Keratinocyte (primary cell): ENCODE measurements at regions not wholly inside any gene's neighbourhood (a gene's known extent, or its start where the extent isn't known, plus 50 kb on each side); places are given as distances from the start of the nearest gene placed in this dataset.

Source experiments
- DNase-seq: peaks from one replicate; pipeline ENCODE4 v3.0.0-alpha.2; 2011; ENCODE audit warnings: low read depth, missing footprints, low spot score
- FAIRE-seq: peaks from 2 replicates; lab custom pipeline; 2011; peaks lifted over from hg19 to GRCh38; lab: Jason Lieb, UNC
- H2AFZ ChIP-seq: 2 replicates; pipeline ENCODE4 v1.6.0; 2012; ENCODE audit warnings: low read length, control low read depth, inconsistent platforms; ENCODE audit not compliant: control insufficient read depth
- H3K27ac ChIP-seq: 2 replicates; pipeline ENCODE4 v1.5.1; 2011; ENCODE audit warnings: low read length; ENCODE audit not compliant: control insufficient read depth, insufficient read depth
- H3K27me3 ChIP-seq: 3 replicates; pipeline ENCODE4 v1.6.0; 2011; ENCODE audit warnings: low read length; ENCODE audit not compliant: control insufficient read depth, insufficient read depth; ENCODE audit errors: extremely low read depth
- H3K36me3 ChIP-seq, 2 experiments: 2 replicates in 1 of 2; 3 replicates in 1 of 2; pipeline ENCODE4 v1.5.1; 2011; ENCODE audit warnings: low read length in 2 of 2, mild to moderate bottlenecking in 1 of 2; ENCODE audit not compliant: control insufficient read depth in 2 of 2, insufficient read depth in 2 of 2; ENCODE audit errors: extremely low read depth in 1 of 2
- H3K4me1 ChIP-seq: 3 replicates; pipeline ENCODE4 v1.5.1; 2011; ENCODE audit warnings: low read length; ENCODE audit not compliant: control insufficient read depth, insufficient read depth; ENCODE audit errors: extremely low read depth
- H3K4me2 ChIP-seq: 3 replicates; pipeline ENCODE4 v1.6.0; 2011; ENCODE audit warnings: low read depth, low read length; ENCODE audit not compliant: control insufficient read depth, insufficient read depth; ENCODE audit errors: extremely low read depth
- H3K4me3 ChIP-seq, 3 experiments: fragments of 200-600 bp in 1 of 3; sonication (generic) in 1 of 3; 2 replicates in 2 of 3; 3 replicates in 1 of 3; pipeline ENCODE4 v1.5.1; 2011 to 2016; ENCODE audit warnings: low read length in 3 of 3, mild to moderate bottlenecking in 3 of 3, control low read depth in 2 of 3, inconsistent platforms in 1 of 3, low read depth in 1 of 3, mixed read lengths in 1 of 3, mixed run types in 1 of 3, moderate library complexity in 1 of 3; ENCODE audit not compliant: control insufficient read depth in 2 of 3, insufficient read depth in 2 of 3; ENCODE audit errors: extremely low read depth in 1 of 3
- H3K79me2 ChIP-seq: 2 replicates; pipeline ENCODE4 v1.6.0; 2012; ENCODE audit warnings: low read length; ENCODE audit not compliant: control insufficient read depth, insufficient read depth
- H3K9ac ChIP-seq: 3 replicates; pipeline ENCODE4 v1.6.0; 2011; ENCODE audit warnings: low read length; ENCODE audit not compliant: control insufficient read depth, insufficient read depth; ENCODE audit errors: extremely low read depth
- H3K9me1 ChIP-seq: 3 replicates; pipeline ENCODE4 v1.6.0; 2011; ENCODE audit warnings: low read length; ENCODE audit not compliant: control insufficient read depth, insufficient read depth; ENCODE audit errors: extremely low read depth
- H3K9me3 ChIP-seq: 2 replicates; pipeline ENCODE4 v1.5.1; 2012; ENCODE audit warnings: low read depth, low read length; ENCODE audit not compliant: control insufficient read depth
- H4K20me1 ChIP-seq: 3 replicates; pipeline ENCODE4 v1.6.0; 2011; ENCODE audit warnings: low read length; ENCODE audit not compliant: control insufficient read depth, insufficient read depth; ENCODE audit errors: extremely low read depth
- CTCF ChIP-seq, 3 experiments: IDR thresholded peaks in 1 of 3; conservative IDR thresholded peaks in 1 of 3; optimal IDR thresholded peaks in 1 of 3; 2 replicates in 2 of 3; 3 replicates in 1 of 3; pipeline versions ENCODE3 to v1.5.1; 2011; ENCODE audit warnings: low read length in 3 of 3, mild to moderate bottlenecking in 3 of 3, moderate library complexity in 2 of 3, control low read depth in 1 of 3, inconsistent platforms in 1 of 3; ENCODE audit not compliant: insufficient read depth in 2 of 3; ENCODE audit errors: extremely low read depth in 1 of 3
- EZH2 ChIP-seq: IDR thresholded peaks from one replicate; pipeline ENCODE4 v1.6.1; 2012; ENCODE audit warnings: inconsistent platforms, mild to moderate bottlenecking, low read length, moderate library complexity
- dilution Hi-C: fragments of 300-500 bp; cut with MboI; formaldehyde crosslinking; loops from one replicate; pipeline ENCODE4 v1.7.0; 2020; ENCODE audit warnings: low sequenced_read_pairs; ENCODE audit not compliant: extremely low pct_ligation_motif_present

GRCh38 chr15:81473946-81474345 is 99.9 kb upstream of the TMC3 start:
- FAIRE-seq, result no peak

DNA sequence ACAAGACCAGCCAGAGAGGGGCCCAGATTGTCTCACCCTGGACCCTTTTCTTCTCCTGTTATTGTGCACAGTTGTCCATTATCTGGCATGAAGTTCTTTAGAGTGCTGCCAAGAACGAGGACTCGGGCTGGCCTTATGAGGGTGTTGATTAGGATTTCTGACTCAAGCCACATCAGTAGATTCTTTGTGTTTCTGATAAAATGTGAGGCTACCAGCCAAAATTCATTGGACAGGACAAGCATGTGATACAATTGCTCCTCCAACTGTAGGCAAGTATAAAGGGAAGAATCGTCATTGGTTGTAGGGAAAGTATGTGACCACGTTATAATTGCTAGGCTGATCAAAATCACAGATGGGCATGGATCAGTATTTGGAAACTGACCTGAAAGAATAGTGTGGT is 99.2 kb upstream of the TMC3 start:
- dilution Hi-C loops, result no loop called here
- no peak overlapping the region for H2AFZ ChIP-seq
- H3K4me3 ChIP-seq, result no peak overlapping the region
- H3K9me3 ChIP-seq, result no peaks in the 10 kb centered on the region
- TF ChIP-seq EZH2, result no peak
- no peak for TF ChIP-seq CTCF (optimal IDR thresholded peaks at IDR 0.05 in 1 of 3, IDR thresholded peaks at IDR 0.05 in 1 of 3, conservative IDR thresholded peaks at IDR 0.05 in 1 of 3; ENCODE audit: extremely low read depth in 1 of 3, insufficient read depth in 2 of 3, low read length in 3 of 3)
- no peak for DNase-seq
- H3K27me3 ChIP-seq, result no peaks in the 10 kb centered on the region
- no peaks in the 10 kb centered on the region for H3K4me1 ChIP-seq
- FAIRE-seq, result no peak
- no peaks in the 10 kb centered on the region for H4K20me1 ChIP-seq
- H3K9me1 ChIP-seq, result no peaks in the 10 kb centered on the region
- no peak overlapping the region for H3K4me2 ChIP-seq
- no peak overlapping the region for H3K27ac ChIP-seq
- no peaks in the 10 kb centered on the region for H3K36me3 ChIP-seq
- no peaks in the 10 kb centered on the region for H3K79me2 ChIP-seq
- no peak overlapping the region for H3K9ac ChIP-seq

More at GRCh38 chr15:81473946-81474345, 99.9 kb upstream of the TMC3 start:
- no peaks in the 10 kb centered on the region for H3K4me1 ChIP-seq
- H3K27me3 ChIP-seq, result no peaks in the 10 kb centered on the region
- H3K79me2 ChIP-seq, result no peaks in the 10 kb centered on the region
- H3K9me1 ChIP-seq, result no peaks in the 10 kb centered on the region
- H3K4me2 ChIP-seq, result no peak overlapping the region
- H3K36me3 ChIP-seq, result no peaks in the 10 kb centered on the region
- dilution Hi-C loops, result no loop called here
- TF ChIP-seq CTCF (optimal IDR thresholded peaks at IDR 0.05 in 1 of 3, IDR thresholded peaks at IDR 0.05 in 1 of 3, conservative IDR thresholded peaks at IDR 0.05 in 1 of 3; ENCODE audit: extremely low read depth in 1 of 3, insufficient read depth in 2 of 3, low read length in 3 of 3) (no peak), EZH2 (no peak)
- no peak overlapping the region for H3K27ac ChIP-seq
- no peaks in the 10 kb centered on the region for H4K20me1 ChIP-seq
- no peak overlapping the region for H3K9ac ChIP-seq
- no peak overlapping the region for H2AFZ ChIP-seq
- DNase-seq, result no peak
- H3K4me3 ChIP-seq, result no peak overlapping the region
- no peaks in the 10 kb centered on the region for H3K9me3 ChIP-seq
